ENCODE measurements at regions not wholly inside any gene's neighbourhood (a gene's known extent, or its start where the extent isn't known, plus 50 kb on each side); places are given as distances from the start of the nearest gene placed in this dataset.

GRCh38 chr22:48908547-48908946 lies 919.1 kb downstream of the BRD1 start:
- DNase-seq (ENCODE audit: low read depth): no peak

DNA sequence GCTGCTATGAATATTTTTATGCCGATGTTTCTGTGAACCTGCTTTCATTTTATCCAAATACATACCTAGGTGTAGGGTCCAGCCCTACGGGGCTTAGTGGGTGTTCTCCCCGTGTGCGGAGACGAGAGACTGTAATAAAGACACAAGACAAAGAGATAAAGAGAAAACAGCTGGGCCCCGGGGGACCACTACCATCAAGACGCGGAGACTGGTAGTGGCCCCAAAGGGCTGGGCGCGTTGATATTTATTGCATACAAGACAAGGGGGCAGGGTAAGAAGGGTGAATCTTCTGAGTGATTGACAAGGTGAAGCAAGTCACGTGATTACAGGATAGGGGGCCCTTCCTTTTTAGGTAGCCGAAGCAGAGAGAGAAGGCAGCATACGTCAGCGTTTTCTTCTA lies 920.1 kb downstream of the BRD1 start:
- DNase-seq (ENCODE audit: low read depth): no peak

DNA sequence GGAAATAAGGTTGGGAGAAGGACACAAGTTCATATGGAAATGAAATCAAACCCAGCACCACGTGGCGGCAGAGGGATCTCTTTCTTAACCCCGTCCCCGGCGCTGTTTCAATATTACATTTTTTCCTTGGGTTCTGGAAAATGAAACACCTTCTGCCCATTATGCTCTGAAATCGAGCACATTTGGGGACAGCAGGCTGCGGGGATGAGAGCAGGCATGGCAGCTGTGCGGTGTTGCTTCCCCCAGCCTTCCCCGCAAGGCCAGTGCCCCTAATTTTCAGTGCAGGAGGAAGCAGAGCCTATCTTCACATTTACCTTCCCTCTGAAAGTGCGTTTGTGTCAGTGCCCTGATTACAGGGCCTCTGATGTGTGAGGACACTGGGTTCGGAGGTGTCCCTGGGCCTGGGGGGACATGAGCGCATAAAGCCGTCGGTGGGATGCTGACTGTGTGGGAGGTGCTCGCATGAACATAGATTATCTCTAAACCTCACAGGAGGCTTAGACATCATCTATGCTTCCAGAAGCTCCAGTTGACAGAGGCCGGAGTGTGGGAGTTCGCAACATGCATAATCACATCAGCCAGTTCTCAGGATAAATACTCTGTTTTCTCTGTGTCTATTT lies 921.3 kb downstream of the BRD1 start:
- DNase-seq (ENCODE audit: low read depth): no peak

GRCh38 chr22:48905206-48905975 lies 922.3 kb downstream of the BRD1 start:
- DNase-seq (ENCODE audit: low read depth): no peak

- no peak for DNase-seq (ENCODE audit: low read depth)
Observed at GRCh38 chr22:48902983-48903650, 924.6 kb downstream of the BRD1 start.

- DNase-seq (ENCODE audit: low read depth): no peak
Observed at GRCh38 chr22:48902001-48902869, 925.4 kb downstream of the BRD1 start.

DNA sequence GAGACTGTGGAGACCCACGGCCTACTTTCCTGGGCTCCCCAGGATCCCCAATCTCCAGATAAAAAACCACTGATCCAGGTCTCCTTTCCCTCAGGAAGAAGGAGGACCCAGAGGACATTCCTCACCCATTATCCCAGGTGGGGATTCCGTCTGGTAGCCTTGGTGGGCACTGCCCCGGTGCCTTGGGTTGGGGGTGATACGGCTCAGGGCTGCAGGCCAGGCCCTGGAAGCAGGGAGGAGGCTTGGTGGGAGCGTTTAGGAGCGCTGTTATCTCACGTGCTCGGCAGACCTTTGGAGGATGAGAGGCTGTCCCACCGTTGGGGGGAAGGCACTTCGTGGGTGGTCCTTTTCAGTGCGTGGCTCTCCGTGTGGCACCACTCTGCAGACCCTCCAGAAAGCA lies 926.3 kb downstream of the BRD1 start:
- no peak for DNase-seq (ENCODE audit: low read depth)

DNA sequence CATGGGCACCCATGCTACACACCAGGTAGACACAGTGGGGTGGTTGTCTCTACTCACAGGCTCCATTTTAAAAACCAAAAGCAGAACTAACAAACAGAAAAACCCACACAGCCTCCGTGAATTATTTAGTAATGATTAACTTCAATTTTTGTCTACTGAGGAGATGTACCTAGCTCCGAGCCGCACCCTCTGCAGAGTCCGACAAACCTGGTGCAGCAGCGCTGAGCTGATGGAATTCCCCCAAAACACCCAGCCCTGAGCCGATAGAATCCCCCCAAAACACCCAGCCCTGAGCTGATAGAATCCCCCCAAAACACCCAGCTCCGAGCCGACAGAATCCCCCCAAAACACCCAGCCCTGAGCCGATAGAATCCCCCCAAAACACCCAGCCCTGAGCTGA lies 927.0 kb downstream of the BRD1 start:
- DNase-seq (ENCODE audit: low read depth): no peak

GRCh38 chr22:48900327-48900597 lies 927.4 kb downstream of the BRD1 start:
- no peak for DNase-seq (ENCODE audit: low read depth)

GRCh38 chr22:48899523-48900326 lies 927.9 kb downstream of the BRD1 start:
- no peak for DNase-seq (ENCODE audit: low read depth)

DNA sequence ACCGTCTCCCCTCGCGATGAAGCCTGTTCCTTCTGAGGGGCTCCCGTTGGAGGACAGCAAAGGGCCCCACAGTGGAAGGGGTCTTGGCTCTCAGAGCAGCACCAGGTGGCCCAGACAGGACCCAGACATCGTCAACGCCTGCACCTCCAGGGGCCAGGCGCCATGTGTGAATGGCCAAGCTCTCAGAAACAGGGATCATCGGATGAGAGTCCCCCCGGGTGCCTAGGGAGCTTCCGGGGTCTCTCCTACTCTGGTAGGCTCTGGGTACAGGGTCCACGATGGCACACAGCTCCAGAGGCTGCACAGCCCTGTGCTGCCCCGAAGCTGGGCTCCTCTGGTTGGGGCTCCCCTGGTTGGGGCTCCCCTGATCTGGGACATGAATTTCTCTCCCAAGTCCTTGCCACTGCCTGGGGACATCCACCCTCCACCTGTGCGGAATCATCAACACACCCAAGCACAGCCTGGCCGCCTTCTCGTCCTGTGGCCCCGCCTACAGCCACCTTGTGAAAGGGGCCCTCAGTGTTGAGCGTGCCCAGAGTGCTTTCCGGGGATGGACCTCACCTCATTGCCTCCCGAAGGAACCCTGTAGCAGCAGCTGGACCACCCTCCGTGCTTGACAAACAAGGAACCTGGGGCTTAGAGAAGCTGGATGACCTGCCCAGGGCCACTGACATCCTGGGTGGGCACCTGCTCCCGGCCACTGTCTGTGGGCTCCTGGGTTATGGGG lies 929.0 kb downstream of the BRD1 start:
- no peak for DNase-seq (ENCODE audit: low read depth)

- no peak for DNase-seq (ENCODE audit: low read depth)
Observed at GRCh38 chr22:48897645-48898370, 929.9 kb downstream of the BRD1 start.

DNA sequence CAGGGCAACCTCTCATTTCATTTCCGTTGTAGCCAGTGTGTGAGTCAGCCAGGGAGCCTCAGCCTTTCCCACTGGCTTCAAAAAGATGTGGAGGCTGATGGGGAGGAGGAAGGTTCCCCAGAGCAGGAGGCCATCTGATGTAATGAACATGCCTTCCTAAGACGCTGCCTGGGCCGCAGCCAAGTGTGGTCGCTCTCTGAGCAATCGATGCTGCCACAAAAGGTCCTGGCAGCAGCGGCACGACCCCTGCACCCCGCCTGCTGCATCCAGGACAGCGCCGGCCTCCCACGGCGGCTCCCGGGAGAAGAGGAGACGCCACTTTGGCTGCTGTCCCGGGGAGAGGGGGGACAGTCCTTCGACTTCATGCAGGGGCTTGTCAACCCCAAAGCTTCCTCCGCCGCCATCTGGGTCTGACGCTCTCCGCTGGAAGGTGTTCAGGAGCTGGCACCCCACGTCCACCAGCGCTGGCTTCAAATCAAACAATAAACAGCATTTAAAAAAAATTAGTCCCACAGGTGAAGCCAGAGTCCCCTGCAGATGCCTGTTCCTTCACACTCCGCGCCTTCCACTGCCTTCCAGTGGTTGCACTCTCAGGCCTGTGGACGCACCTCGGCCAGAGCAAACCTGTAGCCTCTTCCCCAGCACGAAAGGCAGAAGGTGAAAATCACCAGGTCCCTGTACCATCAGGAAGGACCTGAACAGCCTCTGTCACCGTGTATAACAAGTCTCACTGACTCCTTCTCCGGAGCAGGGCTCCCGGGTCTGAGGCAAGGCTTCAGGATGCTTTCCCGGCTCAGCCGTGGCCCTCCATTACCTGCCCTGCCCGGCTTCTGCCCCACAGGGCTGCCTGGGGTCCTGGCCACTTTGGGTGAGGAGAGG lies 930.7 kb downstream of the BRD1 start:
- no peak for DNase-seq (ENCODE audit: low read depth)

GRCh38 chr22:48895831-48896765 lies 931.6 kb downstream of the BRD1 start:
- no peak for DNase-seq (ENCODE audit: low read depth)

- no peak for DNase-seq (ENCODE audit: low read depth)
Observed at GRCh38 chr22:48895336-48895735, 932.3 kb downstream of the BRD1 start.

DNA sequence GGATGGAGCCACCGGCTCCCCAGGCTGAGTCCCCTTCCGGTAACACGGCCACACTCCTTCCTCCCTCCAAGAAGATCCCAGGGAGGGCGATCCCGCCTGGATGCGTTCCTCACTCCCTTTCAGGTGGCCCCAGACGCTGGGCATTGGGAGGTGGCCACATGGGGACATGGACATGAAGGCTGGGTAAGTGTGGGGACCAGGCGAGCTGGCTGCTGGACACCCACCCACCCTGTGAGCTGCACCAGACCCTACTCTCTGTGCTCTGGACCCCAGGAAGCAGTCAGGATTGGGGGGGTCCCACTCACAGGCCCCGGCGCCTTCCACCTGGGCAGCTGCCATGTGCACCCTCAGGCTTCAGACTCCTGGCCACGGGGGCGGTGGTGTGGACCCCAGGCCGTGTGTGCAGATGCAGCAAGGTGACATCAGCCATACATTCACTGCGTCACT lies 932.8 kb downstream of the BRD1 start:
- DNase-seq (ENCODE audit: low read depth): no peak

GRCh38 chr22:48894064-48894671 lies 933.5 kb downstream of the BRD1 start:
- DNase-seq (ENCODE audit: low read depth): no peak

Data from activated T-helper 1 cell treated with Interleukin-2 at 50 U/mL for 16 hours (primary cell).